ENCODE measurements at regions not wholly inside any gene's neighbourhood (a gene's known extent, or its start where the extent isn't known, plus 50 kb on each side); places are given as distances from the start of the nearest gene placed in this dataset.

DNA sequence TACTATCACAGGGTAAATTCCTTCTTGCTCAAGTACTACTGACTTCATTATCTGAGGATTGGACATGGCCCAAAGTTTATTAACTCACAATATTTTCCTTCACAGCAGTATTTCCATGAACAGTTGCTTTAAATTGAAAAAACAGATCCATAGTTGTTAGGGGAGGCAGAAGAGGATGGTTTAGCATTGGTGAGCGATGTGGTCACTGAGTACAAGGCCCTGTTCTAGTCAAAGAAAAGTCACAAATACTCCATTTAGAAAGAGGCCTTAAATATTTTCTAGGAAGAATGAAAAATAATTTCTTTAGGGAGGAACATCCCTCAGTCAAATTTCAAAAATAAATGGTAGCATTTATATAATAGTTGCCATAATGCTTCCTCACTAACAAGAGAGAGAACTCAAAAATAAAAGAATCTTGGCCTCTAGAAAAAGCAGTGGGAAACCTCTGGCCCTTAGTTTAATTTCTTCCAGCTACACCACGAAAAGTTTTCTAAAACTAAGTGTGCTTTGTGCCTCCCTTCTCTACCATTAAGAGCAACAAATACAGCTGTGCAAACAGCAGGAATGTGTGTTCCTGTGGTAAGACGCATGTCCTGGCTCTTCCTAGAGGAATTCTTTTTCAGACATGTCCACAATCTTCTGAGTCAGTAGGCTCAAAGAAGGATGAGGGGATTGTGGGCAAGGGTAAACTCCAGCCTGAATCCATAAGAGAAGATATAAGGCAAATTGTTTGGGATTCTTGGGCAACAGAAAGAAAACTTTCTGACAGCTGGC is 105.7 kb downstream of the HOXA1 start:
- Histone ChIP-seq H3K36me3 (ENCODE audit: control insufficient read depth, low read length) (no peaks in the 10 kb centered on the region), H3K4me1 (ENCODE audit: control insufficient read depth, low read length) (no peaks in the 10 kb centered on the region), H3K27me3 (ENCODE audit: control insufficient read depth, low read length) (no peaks in the 10 kb centered on the region; the same call in 1 of the 2 replicates), H3K79me2 (ENCODE audit: control insufficient read depth, low read length) (no peaks in the 10 kb centered on the region), H3K27ac (ENCODE audit: low read depth, low read length) (no peak overlapping the region), H3K9me2 (replicated peaks; ENCODE audit: control insufficient read depth, low read length) (no peaks in the 10 kb centered on the region), H3F3A (ENCODE audit: control insufficient read depth, insufficient read depth) (no peaks in the 10 kb centered on the region), H3K4me2 (ENCODE audit: low read length) (no peak overlapping the region), H3K4me3 (ENCODE audit: low read length) (no peak overlapping the region), H4K20me1 (ENCODE audit: control insufficient read depth, insufficient read depth, low read depth, low read length) (no peaks in the 10 kb centered on the region), H3K9me3 (ENCODE audit: control insufficient read depth, insufficient read depth, low read length) (no peaks in the 10 kb centered on the region)
- TF ChIP-seq EZH2phosphoT487 (IDR thresholded peaks at IDR 0.05; ENCODE audit: borderline replicate concordance, low read length) = no peak
- TF ChIP-seq, protein P1, sequence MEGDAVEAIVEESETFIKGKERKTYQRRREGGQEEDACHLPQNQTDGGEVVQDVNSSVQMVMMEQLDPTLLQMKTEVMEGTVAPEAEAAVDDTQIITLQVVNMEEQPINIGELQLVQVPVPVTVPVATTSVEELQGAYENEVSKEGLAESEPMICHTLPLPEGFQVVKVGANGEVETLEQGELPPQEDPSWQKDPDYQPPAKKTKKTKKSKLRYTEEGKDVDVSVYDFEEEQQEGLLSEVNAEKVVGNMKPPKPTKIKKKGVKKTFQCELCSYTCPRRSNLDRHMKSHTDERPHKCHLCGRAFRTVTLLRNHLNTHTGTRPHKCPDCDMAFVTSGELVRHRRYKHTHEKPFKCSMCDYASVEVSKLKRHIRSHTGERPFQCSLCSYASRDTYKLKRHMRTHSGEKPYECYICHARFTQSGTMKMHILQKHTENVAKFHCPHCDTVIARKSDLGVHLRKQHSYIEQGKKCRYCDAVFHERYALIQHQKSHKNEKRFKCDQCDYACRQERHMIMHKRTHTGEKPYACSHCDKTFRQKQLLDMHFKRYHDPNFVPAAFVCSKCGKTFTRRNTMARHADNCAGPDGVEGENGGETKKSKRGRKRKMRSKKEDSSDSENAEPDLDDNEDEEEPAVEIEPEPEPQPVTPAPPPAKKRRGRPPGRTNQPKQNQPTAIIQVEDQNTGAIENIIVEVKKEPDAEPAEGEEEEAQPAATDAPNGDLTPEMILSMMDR (IDR thresholded peaks at IDR 0.05; ENCODE audit: low read depth, low read length, poor library complexity, severe bottlenecking) = no peak

DNA sequence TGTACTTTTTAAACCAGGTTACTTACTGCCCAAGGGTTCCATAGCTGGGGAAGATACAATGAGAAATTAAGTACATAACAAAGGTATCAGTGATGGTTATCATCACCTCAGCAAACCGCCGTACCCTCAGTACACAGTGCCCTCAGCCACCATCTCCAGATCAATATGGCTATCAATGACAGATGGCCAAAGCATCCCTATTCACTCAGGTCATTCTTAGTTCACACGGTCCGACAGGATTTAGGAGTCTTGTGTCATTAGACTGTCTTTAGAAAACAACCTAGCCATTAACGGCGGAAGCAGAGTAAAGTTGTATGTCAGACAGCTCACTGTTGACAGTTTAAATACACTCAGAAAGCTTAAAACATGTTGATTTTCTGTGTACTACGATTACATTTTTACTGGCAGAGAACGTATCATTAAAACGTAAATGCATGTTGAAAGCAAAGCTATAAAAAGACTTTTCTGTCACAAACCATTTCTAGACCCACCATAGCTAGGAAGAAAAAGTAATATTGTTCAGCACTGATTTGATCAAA is 106.9 kb downstream of the HOXA1 start:
- Histone ChIP-seq H3F3A (ENCODE audit: control insufficient read depth, insufficient read depth) (no peaks in the 10 kb centered on the region), H3K4me3 (ENCODE audit: low read length) (no peak overlapping the region), H3K9me3 (ENCODE audit: control insufficient read depth, insufficient read depth, low read length) (no peaks in the 10 kb centered on the region), H3K36me3 (ENCODE audit: control insufficient read depth, low read length) (no peaks in the 10 kb centered on the region), H4K20me1 (ENCODE audit: control insufficient read depth, insufficient read depth, low read depth, low read length) (no peaks in the 10 kb centered on the region), H3K9me2 (replicated peaks; ENCODE audit: control insufficient read depth, low read length) (no peaks in the 10 kb centered on the region), H3K4me2 (ENCODE audit: low read length) (no peak overlapping the region), H3K79me2 (ENCODE audit: control insufficient read depth, low read length) (no peaks in the 10 kb centered on the region), H3K27ac (ENCODE audit: low read depth, low read length) (no peak overlapping the region), H3K4me1 (ENCODE audit: control insufficient read depth, low read length) (no peaks in the 10 kb centered on the region), H3K27me3 (ENCODE audit: control insufficient read depth, low read length) (peaks cover under 1% of the 10 kb centered on the region; the same call in 1 of the 2 replicates)
- TF ChIP-seq, protein P1 (IDR thresholded peaks at IDR 0.05; ENCODE audit: low read depth, low read length, poor library complexity, severe bottlenecking) = no peak
- no peak for TF ChIP-seq EZH2phosphoT487 (IDR thresholded peaks at IDR 0.05; ENCODE audit: borderline replicate concordance, low read length)

DNA sequence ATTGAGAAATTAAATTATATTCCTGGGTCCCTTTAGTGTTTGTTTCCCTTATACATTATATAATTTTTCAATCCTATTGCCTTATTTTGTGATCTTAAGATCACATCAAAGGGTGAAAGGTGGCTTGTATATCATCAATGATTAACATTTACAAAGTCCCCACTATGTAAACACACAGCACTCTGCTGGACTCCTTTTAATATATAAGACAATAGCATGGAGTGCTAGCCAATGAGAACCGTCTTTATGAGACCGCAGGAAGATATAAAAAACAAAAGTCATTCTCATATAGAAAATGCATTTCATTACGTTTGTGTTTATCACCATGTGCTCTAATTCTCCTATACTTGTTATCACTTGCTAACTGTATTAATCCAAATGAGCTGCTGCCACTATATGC is 108.5 kb downstream of the HOXA1 start:
- H3K4me1 ChIP-seq (ENCODE audit: control insufficient read depth, low read length) = no peaks in the 10 kb centered on the region
- no peak overlapping the region for H3K27ac ChIP-seq (ENCODE audit: low read depth, low read length)
- no peak overlapping the region for H3K4me3 ChIP-seq (ENCODE audit: low read length)
- H3K27me3 ChIP-seq (ENCODE audit: control insufficient read depth, low read length) = 0 out of 2 replicates have a peak, but pooled peaks cover 3% of the 10 kb centered on the region
- no peaks in the 10 kb centered on the region for H3K9me2 ChIP-seq (replicated peaks; ENCODE audit: control insufficient read depth, low read length)
- no peak for TF ChIP-seq EZH2phosphoT487 (IDR thresholded peaks at IDR 0.05; ENCODE audit: borderline replicate concordance, low read length)
- TF ChIP-seq, protein P1 (IDR thresholded peaks at IDR 0.05; ENCODE audit: low read depth, low read length, poor library complexity, severe bottlenecking) = no peak
- no peak overlapping the region for H3K4me2 ChIP-seq (ENCODE audit: low read length)
- no peaks in the 10 kb centered on the region for H3K9me3 ChIP-seq (ENCODE audit: control insufficient read depth, insufficient read depth, low read length)
- H3K36me3 ChIP-seq (ENCODE audit: control insufficient read depth, low read length) = no peaks in the 10 kb centered on the region
- H3K79me2 ChIP-seq (ENCODE audit: control insufficient read depth, low read length) = no peaks in the 10 kb centered on the region
- H4K20me1 ChIP-seq (ENCODE audit: control insufficient read depth, insufficient read depth, low read depth, low read length) = no peaks in the 10 kb centered on the region
- no peaks in the 10 kb centered on the region for H3F3A ChIP-seq (ENCODE audit: control insufficient read depth, insufficient read depth)
